ENCODE measurements at regions not wholly inside any gene's neighbourhood (a gene's known extent, or its start where the extent isn't known, plus 50 kb on each side); places are given as distances from the start of the nearest gene placed in this dataset.

GRCh38 chr6:101322921-101323320, 70.6 kb upstream of the GRIK2 start:
- DNase-seq, result no peak

- DNase-seq, result no peak
Observed at GRCh38 chr6:101326411-101326810, 67.1 kb upstream of the GRIK2 start.

- DNase-seq, result no peak
Observed at GRCh38 chr6:101341926-101342325, 51.6 kb upstream of the GRIK2 start.

Data from activated CD4-positive, alpha-beta T cell treated with anti-CD3 and anti-CD28 coated beads for 4 hours (primary cell).